Ovary (tissue), 3 donors: ENCODE measurements at regions not wholly inside any gene's neighbourhood (a gene's known extent, or its start where the extent isn't known, plus 50 kb on each side); places are given as distances from the start of the nearest gene placed in this dataset.

Experiments used
- POLR2A ChIP-seq: fragments of 450-650 bp; IDR thresholded peaks from one replicate; pipeline ENCODE4 v1.6.1; 2017; ENCODE audit warnings: antibody characterized with exemption, mild to moderate bottlenecking, moderate library complexity
- TF ChIP-seq, protein P1 (sequence below), 3 donors: fragments of 450-650 bp in 2 of 3; fragments of 200-600 bp in 1 of 3; IDR thresholded peaks; one replicate each; pipeline versions ENCODE4 v1.5.1 to v1.8.0; 2016 to 2022; ENCODE audit warnings: antibody characterized with exemption in 3 of 3, mild to moderate bottlenecking in 1 of 3
- donor health status: DM: no; HTN: no; CAD: no.

DNA sequence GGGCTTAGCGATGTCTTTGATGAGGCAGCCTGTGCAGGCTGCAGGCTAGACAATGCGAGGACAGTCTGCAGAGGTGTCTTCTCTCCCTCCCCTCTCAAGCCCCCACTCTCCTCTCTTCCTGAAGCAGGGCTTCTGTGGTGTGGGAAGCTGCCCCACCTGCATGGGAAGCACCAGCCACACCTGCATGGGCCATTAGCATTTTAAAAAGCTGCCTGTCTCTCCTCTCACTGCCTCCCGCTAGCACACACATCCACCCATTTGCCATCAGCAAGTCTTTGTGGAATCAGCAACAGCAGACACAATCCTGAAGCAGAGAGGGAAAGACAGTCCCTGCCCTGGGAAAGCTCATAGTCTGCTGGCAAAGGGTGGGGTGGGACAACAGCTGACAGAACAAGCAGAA, 53.1 kb downstream of the NAV1 start:
- TF ChIP-seq, protein P1, sequence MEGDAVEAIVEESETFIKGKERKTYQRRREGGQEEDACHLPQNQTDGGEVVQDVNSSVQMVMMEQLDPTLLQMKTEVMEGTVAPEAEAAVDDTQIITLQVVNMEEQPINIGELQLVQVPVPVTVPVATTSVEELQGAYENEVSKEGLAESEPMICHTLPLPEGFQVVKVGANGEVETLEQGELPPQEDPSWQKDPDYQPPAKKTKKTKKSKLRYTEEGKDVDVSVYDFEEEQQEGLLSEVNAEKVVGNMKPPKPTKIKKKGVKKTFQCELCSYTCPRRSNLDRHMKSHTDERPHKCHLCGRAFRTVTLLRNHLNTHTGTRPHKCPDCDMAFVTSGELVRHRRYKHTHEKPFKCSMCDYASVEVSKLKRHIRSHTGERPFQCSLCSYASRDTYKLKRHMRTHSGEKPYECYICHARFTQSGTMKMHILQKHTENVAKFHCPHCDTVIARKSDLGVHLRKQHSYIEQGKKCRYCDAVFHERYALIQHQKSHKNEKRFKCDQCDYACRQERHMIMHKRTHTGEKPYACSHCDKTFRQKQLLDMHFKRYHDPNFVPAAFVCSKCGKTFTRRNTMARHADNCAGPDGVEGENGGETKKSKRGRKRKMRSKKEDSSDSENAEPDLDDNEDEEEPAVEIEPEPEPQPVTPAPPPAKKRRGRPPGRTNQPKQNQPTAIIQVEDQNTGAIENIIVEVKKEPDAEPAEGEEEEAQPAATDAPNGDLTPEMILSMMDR (IDR thresholded peaks at IDR 0.05): no peak
- TF ChIP-seq POLR2A: no peak
